ENCODE measurements at regions not wholly inside any gene's neighbourhood (a gene's known extent, or its start where the extent isn't known, plus 50 kb on each side); places are given as distances from the start of the nearest gene placed in this dataset.
A peak's percentile ranks its signal among the peaks of the same experiment; 100 is the strongest.

DNA sequence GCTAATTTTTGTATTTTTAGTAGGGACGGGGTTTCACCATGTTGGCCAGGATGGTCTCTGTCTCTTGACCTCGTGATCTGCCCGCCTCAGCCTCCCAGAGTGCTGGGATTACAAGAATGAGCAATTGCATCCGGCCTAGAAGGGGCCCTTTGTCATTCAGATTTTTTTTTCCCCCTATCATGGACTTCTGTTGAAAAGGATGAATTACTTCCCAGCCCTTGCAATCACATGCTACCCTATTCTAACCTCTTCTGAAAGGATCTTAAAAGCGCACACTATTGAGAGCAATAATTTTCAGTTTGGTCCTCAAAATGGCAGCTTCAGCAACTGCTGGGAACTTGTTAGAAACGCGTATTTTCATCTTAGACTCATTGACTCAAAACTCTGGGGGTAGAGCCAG is 575.6 kb upstream of the KIRREL3 start:
- DNase-seq: no peak

DNA sequence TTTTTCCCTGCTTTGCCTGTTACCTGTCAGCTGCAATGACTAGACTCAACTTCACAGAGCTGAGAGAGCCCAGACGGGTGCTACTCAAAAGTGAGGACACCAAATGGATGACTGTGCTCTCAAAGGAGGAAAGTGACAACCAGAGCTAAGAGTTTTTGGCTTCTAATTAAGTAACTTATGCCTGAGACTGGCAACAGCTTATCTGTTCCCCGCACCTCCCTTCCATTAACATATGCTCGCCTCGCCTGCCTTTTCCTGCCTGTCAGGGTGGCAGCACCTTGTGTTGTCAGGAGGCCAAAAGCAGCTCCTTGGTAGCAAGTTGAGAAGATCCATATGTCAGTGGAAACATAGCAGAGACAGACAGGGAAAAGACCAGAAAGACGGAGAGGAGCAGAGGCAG is 573.9 kb upstream of the KIRREL3 start:
- DNase-seq: no peak

DNA sequence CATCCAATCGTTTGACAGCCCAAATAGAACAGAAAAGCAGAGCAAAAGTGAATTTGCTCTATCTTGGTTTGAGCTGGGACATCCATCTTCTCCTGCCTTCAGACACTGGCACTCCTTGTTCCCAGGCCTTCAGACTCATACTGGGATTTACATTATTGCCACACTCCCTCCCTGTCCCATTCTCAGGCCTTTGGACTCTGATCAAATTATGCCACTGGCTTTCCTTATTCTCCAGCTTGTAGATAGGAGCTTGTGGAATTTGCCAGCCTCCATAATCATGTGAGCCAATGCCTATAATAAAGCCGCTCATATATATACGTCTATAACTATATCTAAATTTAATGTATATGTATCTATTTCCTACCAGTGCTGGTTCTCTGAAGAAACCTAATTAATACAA is 568.3 kb upstream of the KIRREL3 start:
- no peak for DNase-seq

DNA sequence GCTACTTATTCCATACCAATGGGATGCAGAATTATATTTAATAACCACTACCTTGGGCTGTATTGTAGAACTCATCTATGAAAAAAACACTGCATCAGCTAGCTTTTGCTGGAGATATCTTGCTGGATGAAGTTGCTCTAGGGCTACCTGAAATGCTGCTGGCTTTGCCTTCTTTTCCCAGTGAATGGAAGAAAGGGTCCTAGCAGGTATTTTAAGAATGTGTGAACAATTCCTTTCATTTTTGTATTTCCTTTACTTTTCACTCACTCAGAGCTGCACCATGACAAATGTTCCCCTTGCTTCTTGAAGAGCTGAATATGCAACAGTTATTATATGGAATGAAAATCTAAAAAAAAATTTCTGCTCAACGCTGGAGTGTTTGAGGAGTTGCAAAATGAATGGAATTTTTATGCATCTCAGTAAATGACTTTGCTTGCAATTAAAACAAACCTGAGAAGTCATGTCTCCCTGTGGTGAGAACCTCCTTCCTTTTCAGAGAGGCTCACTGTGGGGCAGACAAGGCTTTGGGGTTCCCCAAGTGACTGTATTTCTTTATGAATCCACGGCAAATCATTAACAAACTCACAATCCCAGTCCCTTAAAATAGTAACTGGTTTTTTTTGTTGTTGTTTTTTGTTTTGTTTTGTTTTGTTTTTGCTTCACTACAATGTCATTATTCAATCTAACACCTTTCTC is 566.8 kb upstream of the KIRREL3 start:
- no peak for DNase-seq

DNA sequence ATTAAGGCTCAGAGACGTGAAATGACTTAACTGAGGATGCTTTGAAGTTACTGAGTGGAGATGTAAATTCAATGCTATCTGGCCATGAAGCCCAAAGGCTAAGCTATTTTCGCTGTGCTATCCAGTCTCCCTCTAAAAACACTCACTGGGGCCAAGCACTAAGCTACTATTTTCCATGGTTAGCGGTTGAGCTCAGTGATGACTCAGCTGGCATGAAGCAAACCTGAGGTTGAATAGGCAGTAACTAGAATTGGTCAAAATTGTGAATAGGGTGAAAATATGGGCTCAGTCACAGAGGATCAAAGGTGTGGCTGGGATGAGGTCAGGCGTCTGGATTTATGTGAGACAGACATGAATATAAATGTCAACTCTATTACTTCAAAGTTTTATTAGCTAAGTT is 564.2 kb upstream of the KIRREL3 start:
- DNase-seq: no peak

DNA sequence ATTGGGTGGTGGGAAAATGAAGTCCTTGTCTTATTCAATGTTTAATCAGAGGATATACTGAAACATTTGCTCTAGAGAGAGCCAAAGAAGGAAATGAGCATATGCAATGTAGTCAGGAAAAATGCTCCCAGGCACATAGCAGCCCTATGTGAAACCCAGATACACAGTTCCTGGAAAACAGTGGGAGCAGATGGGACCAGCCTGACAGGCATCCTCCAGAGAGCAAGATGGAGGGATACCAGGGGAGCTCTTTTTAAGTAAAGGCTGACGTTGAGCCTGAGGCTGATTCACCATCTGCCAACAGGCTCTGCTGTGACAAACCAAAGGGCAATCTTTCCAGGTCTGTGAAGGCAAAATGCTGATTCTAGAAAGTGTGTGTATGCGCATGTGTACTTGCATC is 559.4 kb upstream of the KIRREL3 start:
- DNase-seq: no peak

DNA sequence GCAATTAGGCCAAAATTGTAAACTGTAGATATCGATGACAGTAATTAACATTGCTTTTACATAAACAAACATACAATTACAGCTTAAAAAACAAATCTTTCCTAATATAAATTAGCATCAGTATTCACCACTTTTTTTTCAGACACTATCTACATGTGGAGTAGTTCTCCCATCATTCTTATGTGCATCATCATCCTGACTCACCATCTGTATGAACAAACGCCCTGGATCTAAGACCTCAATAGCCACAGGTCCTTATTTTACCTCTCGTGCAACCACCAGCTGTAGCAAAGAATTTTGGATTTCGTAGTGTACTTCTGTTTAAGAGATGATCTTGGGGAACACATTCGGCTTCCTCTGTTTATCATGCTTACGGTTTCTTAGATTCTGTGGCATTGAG is 551.9 kb upstream of the KIRREL3 start:
- DNase-seq: no peak

DNA sequence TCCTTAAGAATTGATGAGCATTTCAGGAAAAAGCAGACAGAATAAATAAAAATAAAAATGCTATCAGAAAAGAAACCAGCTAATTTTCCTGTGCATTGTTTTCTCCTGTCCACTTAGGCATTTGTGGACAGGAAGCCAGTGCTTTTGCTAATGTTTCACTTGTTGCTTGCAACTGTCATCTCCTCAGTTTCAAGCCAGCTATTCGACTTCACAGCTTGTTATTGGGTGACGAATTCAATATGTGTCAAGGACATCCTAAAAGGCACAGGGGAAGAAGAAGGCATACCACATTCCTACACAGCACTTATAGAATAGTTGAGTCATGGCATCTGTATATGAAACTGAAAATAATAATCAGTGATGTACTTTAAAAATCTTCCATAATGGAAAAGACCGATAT is 530.6 kb upstream of the KIRREL3 start:
- DNase-seq: no peak

DNA sequence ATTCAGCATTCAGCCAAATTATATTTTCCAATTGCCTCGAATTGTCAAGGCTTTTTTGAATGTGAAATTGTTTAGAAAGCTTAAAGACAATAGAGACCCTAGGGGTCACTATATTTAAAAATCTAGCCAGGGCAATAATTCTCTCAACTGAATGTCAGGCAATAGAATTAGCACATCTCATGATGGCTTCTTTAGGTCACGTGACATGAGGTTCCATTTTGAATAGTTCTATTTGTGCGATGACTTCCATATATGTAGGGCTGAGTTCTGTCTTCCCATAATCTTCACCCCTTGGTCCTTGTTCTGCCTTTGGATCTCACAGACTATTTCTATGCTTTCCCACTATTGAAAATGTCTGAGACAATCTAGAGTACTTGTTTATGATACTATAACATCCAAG is 527.7 kb upstream of the KIRREL3 start:
- no peak for DNase-seq

DNA sequence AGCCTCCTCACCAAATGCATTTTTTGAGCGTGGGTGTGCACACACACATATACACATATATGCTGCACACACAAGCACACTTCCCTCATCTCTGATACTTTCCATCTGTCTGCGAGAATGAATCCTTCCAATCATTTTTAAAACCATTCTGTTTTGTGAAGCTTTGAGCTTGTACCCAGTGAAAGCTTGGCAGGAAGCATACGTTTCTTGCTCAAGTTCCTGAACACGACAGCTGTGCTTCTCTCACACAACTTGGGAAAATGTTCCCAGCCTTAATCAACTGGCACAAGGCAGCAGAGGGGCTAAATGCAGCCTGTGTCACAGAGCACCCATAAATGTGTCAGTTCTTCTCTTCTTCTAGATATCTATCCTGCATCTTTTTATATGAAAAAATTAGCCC is 524.0 kb upstream of the KIRREL3 start:
- peak; percentile 6 for DNase-seq

DNA sequence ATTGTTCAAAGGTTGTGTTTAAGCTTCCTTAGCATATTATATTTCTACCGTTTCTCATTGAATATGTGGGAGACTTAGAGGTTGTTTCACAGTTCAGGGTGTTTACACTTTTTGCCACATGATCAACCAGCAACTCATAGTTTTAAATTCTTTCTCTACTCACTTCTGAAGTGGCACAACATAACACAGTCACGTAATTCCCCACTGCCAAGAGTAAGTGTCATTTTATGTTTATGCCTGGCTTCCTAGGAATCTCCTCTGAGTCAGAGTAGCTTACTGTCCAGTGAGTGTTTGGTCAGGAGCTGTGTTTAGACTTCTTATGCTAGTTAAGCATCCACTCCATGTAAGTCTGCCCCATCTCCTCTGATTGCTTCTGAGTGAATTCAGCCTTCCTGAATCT is 520.8 kb upstream of the KIRREL3 start:
- DNase-seq: no peak

DNA sequence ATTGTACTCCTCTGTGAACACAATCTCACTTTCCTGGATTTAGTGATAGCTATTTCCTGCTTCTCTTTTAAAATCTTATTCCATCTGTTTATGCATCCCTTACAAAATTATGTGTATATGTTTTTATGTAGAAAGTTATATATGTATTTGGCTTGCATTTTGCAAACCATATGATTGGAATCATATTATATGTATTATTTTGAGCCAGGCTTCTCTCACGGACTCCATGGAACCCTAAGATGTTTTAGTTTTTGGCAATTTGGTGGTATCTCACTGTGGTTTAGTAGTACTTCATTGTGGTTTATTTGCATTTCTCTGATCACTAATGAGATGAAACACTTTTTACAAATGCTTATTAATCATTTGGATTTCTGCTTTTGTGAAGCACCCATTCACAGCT is 507.3 kb upstream of the KIRREL3 start:
- no peak for DNase-seq

DNA sequence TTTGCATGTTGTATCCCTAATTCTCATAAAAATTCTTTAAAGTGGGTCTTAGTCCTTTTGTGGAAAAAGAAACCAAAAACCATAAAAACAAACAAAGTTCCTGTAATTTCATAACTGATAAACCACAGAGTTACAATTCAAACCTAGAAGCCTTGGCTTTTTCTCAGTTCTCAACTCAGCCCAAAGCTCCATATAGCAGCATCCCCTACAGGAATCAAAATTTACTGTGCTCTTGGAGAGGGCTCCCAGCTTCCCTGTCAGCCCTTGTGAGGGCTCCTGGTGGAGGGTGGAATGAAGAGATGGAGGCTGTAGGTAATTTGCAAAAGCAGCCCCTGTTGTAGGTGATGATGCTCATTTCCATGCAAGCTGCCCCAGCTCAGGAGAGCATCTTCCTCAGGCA is 506.1 kb upstream of the KIRREL3 start:
- DNase-seq: no peak

DNA sequence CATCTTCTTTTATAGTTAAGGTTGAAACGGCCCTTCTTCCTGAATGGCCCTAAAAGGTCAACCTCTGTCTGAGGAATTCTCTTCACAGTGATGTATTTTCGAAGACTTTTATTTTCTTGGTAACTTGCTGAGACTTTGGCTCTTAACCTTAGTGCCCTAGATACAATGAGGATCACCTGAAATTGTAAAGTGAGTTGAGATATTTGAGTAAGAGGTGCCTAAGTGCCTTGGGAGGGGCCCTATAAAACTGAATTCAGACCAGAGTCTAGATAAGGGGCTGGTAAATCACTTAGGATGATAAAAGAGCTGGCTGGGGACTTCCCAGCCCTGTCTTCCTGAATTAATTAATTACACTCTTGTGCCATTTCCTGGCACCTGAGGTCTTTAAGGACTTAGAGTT is 505.6 kb upstream of the KIRREL3 start:
- no peak for DNase-seq

DNA sequence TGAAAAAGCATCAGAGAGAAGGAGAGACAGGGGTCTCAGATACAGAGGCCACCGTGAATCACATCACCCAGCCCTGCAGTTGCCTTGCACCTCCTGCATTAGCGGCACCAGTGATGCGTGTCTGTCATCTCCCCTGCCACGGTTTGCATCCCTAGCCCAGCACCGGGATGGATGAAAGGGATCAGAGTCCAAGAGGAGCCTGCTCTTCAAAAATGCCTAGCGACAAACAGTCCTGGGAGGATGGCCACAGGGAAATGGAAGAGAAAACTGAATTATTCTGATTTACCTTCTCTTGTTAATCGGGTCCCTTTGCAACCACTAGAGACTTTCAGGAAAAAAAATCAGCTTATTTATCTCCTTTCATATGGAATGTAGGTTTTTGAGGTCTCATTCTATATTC is 495.6 kb upstream of the KIRREL3 start:
- DNase-seq: no peak

DNA sequence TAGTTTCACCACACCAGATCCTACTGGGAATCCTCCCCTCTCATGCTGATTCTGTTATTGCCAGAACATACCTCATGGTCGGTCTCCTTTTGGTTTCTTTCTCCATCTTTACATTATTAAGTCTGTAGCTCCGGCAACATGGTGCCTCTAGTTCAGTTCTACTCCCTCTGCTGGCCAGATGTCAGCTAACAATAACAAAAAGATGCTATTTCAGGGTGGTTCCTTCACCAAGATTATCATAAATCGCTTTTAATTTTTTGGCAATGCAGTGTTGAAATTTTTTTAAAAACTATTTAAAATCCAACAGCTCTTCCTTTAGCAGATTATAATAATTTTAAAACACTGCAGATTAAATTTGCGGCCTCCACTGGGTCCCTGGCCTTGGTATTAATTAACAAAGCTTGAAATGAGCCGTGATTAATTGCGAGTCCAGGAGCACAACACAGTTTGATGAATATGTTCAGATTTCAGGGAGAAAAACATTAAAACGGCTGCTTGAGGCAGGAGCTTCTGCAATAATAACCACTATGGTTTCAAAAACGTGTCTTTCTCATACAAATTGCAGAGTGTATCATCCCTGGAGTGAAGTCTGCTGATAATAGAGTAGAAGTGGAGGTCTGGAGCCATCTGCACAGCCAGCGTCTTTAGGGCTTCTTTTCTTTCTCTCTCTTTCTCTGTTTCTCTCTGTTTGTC is 492.9 kb upstream of the KIRREL3 start:
- DNase-seq: no peak

DNA sequence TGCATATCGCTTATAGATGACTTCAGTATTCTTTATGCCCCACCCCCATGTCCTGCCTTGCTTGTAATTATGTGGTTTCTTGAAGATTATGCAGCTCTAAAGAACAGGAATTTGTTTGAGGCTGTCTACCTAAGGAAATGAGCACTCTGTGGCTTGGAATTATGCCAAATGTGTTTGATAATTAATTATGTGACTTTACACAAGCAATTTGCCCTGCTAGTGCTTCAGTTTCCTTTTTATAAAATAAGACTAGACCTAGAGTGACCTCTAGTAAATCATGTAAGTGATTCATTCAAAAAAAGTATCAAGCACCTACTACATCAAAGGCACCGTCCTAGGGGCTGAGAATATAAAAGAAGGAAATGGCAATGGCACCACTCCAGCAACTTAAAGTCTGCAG is 491.5 kb upstream of the KIRREL3 start:
- no peak for DNase-seq

DNA sequence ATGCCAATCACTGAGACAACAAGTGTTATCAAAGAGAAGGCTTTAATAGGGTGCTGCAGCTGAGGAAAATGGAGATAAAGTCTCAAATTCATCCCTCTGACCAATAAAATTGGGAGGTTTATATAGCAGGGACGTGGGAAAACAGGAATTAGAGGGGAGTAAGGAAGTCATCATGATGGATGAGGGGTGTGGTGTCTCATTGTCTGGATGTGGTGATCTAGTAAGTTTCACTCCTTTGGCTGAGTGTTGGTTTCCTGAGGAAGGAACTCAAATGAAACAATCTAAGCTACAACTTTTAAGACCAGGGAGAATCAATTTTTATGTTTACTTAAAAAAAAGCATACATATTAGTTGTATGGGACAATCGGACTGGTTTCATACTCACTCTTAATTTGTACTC is 491.0 kb upstream of the KIRREL3 start:
- DNase-seq: no peak

DNA sequence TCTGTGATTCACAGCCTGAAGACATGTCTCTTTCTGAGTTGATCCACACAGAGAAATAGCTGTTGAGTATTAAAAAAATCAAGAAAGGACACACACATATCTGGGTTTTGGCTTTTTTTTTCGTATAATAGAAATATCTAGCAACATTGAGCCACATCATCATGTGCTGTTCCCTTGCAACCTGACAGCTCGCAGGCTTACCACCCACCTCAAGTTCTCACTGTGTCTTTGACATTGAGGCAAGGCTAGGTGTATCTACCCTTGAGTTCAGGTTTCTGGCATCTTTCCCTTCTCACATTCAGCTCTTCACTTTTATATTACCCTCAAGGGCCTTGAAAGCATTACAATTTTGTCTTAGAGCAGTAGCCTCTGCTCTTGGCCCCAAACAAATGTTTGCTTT is 490.3 kb upstream of the KIRREL3 start:
- DNase-seq: no peak

DNA sequence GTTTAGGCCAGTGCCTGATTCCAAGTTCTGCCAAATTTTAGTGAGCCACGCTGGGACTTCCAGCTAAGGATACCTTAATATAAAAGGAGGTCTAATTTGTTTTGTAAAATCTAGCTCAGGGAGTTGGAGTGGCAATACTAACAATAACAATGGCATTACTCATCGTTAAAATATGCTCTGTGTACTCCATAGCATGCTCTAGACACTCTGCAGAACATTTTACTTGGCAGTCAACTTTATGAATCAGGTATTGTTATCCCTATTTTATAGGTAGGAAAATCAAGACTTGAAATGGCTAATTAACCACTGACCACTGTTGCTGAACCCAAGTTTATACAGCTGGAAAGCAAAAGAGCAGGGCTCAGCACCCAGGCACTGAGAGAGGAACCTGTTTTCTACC is 485.0 kb upstream of the KIRREL3 start:
- DNase-seq: no peak

DNA sequence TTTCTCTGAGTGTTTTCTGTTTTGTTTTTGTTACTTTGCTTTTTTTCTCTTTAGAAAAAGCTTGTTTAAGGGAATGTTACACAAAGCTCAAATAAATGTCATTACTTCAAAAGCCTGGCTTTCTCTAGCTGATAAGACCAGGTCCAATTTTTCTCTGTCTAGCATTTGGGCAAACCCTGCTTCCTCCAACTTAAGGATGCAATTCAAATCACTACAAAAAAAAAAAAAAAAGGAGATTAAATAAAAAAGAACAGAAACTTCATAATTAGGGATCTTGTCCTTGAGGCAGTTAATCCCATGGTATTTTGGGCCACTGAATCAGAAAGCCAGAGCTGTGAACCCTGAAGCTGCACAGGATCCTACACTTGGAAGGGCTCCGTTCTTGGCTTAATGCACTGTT is 480.8 kb upstream of the KIRREL3 start:
- no peak for DNase-seq

DNA sequence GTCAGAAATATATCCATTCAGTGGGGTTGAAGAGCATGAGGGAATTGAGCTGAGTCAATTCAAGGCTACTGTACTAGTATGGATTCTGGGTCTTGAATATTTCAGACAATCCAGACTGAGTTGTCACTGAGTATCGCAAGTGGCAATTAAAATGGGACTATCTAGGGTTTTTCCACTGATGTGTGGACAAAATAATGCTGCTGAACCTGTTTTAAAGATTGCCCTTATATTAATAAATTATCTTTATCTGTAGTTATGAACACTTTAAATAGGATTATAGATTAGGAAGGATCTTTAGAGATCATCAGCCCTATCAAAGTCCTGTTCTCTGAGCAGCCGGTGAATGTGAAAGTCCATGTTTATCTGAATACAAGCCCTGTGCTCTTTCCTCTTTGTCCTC is 478.3 kb upstream of the KIRREL3 start:
- no peak for DNase-seq

DNA sequence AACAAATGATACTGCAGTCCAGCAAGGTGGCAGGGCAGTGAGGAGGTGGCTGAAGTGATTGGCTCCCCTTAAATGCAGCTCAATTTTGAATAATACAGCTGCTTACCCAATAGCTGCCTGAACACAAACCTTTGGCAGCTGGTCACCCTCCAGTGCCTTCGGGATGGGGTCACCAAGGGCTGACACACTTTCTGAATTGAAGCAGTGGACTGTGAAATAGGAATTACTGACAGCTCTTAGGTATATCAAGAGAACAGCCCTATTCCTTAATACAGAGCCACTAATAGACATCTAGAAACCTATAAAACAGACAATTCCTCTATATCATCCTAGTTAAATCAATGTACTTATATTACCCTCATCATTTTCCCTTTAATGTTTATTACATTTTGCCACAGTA is 474.2 kb upstream of the KIRREL3 start:
- no peak for DNase-seq

DNA sequence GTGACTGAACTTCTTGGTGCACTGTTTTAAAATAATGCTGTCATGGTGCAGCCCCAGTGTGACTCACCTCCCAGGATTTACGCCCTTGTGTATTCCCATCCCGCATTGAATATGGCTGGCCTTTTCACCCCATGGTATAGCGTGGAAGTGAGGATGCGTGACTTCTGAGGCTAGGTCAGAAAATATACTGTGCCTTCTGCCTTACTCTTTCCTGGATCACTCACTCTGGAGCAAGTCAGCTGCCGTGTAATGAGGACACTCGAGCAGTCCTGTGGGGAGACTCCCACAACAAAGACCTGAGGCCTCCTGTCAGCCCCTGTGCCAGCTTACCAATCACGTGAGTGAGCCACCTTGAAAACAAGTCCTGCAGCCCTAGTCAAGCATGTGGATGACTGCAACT is 471.9 kb upstream of the KIRREL3 start:
- DNase-seq: no peak

DNA sequence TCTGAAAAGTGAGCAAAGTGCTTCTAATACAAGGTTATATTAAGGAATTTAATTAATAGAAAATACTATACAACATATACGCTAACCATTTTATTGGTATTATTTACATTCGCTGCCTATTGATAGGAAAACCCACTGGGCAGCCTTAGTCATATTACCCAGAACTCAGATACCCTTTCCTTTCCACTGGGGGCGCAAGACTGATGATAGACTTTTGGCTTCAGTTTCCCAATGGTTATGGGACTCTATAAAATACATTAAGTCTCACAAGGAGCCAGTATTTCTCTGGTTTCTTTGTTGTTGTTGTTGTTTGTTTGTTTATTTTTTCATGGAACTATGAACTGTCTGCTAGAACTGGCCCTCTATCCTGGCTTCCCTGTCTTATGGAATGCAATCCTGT is 471.1 kb upstream of the KIRREL3 start:
- no peak for DNase-seq

Measured in occipital lobe (tissue), 1 donor.